Panc1 (cell line): ENCODE measurements at regions not wholly inside any gene's neighbourhood (a gene's known extent, or its start where the extent isn't known, plus 50 kb on each side); places are given as distances from the start of the nearest gene placed in this dataset.

Experiments
- ATAC-seq: fragments of 200-7000 bp; cut with Tn5 transposase; 2 replicates; pipeline ENCODE4 v1.9.1; 2020; ENCODE audit warnings: mild to moderate bottlenecking, moderate library complexity
- BruUV-seq: library from RNA; stranded (reverse); fragments of 400-500 nt; replicated peaks from 2 replicates; lab custom pipeline; 2021; lab: Mats Ljungman, UMichigan
- CTCF ChIA-PET: fragments of 300-600 bp; sonication (Branson Sonifier 250); formaldehyde crosslinking; loops from one replicate; lab custom pipeline; 2022; ENCODE audit warnings: antibody characterized with exemption; lab: Charles Lee
- POLR2A ChIA-PET: fragments of 300-600 bp; sonication (Branson Sonifier 250); formaldehyde crosslinking; loops from one replicate; lab custom pipeline; 2022; ENCODE audit warnings: antibody characterized with exemption; lab: Charles Lee
- DNase-seq: peaks from one replicate; pipeline ENCODE4 v3.0.0-alpha.2; 2010; ENCODE audit warnings: low read depth, low spot score
- H3K27ac ChIP-seq: 2 replicates; pipeline ENCODE4 v1.5.1; 2011; ENCODE audit warnings: mild to moderate bottlenecking, low read length, inconsistent platforms
- H3K27me3 ChIP-seq: fragments of 200-500 bp; sonication (Bioruptor generic); 2 replicates; pipeline ENCODE4 v1.6.0; 2014; ENCODE audit warnings: low read length, inconsistent platforms; ENCODE audit not compliant: control insufficient read depth, insufficient read depth
- H3K36me3 ChIP-seq: fragments of 200-500 bp; sonication (Bioruptor generic); 2 replicates; pipeline ENCODE4 v1.5.1; 2014; ENCODE audit warnings: inconsistent platforms, mild to moderate bottlenecking, low read length, moderate library complexity; ENCODE audit not compliant: control insufficient read depth, insufficient read depth
- H3K4me1 ChIP-seq: 2 replicates; pipeline ENCODE4 v1.5.1; 2011; ENCODE audit warnings: inconsistent platforms, mild to moderate bottlenecking, low read length, moderate library complexity; ENCODE audit not compliant: control insufficient read depth, insufficient read depth
- H3K4me3 ChIP-seq, 2 experiments: 2 replicates each; pipeline ENCODE4 v1.5.1; 2011 to 2012; ENCODE audit warnings: low read depth in 2 of 2, low read length in 2 of 2, mild to moderate bottlenecking in 2 of 2, inconsistent platforms in 1 of 2, moderate library complexity in 1 of 2
- H3K9me3 ChIP-seq: fragments of 200-500 bp; sonication (Bioruptor generic); 2 replicates; pipeline ENCODE4 v1.5.1; 2014; ENCODE audit warnings: low read depth, mild to moderate bottlenecking, inconsistent platforms, low read length, moderate library complexity; ENCODE audit not compliant: control insufficient read depth, insufficient read depth
- POLR2AphosphoS5 ChIP-seq: IDR thresholded peaks from 2 replicates; pipeline ENCODE4 v1.6.1; 2012; ENCODE audit warnings: mild to moderate bottlenecking, low read depth, low read length, moderate library complexity
- SIN3A ChIP-seq: IDR thresholded peaks from 2 replicates; pipeline ENCODE4 v1.6.1; 2012; ENCODE audit warnings: low read depth, mild to moderate bottlenecking, low read length, moderate library complexity, borderline replicate concordance; ENCODE audit not compliant: insufficient read depth
- TCF7L2 ChIP-seq: IDR thresholded peaks from 2 replicates; pipeline ENCODE4 v1.6.1; 2011; ENCODE audit warnings: mild to moderate bottlenecking, low read depth, low read length, inconsistent platforms
- in situ Hi-C: cut with HindIII; loops from 2 replicates; pipeline ENCODE4 v1.10.0; 2016; ENCODE audit warnings: low sequenced_read_pairs, low pct_unique_long_range_greater_than_20kb
- intact Hi-C: fragments of 100-400 bp; cut with micrococcal nuclease; formaldehyde crosslinking; loops from one replicate; pipeline ENCODE4 v1.10.0; 2022; ENCODE audit not compliant: unreplicated experiment
- TF ChIP-seq, protein P1 (sequence below), 2 experiments: IDR thresholded peaks; 2 replicates each; pipeline ENCODE4 v1.6.1; 2011 to 2012; ENCODE audit warnings: low read depth in 2 of 2, control low read depth in 1 of 2, low read length in 1 of 2, mild to moderate bottlenecking in 1 of 2, moderate library complexity in 1 of 2; ENCODE audit not compliant: insufficient read depth in 1 of 2
- TF ChIP-seq, protein P2 (sequence below): fragments of 450-650 bp; IDR thresholded peaks from 2 replicates; pipeline ENCODE4 v1.5.1; 2017; ENCODE audit warnings: mild to moderate bottlenecking

DNA sequence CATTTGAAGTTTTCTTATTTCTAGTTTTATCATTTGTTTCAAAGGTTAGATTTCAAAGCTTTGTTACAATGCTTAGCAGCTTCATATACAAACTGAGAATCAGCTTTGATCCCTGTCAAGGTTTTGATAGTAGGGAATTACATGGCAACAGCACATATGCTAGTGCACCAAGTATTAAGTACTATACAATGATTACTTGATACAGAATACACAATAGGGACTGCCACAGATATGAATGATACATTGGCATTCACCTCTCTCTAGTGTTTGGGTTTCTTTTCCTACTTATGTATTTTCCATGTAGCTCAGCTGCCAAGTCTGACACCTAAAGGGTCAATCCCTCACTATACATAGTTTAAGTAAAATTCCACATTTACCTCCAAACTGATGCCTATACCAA, 344.0 kb downstream of the FAT4 start:
- DNase-seq (no peak), ATAC-seq (no peak)
- H3K4me3 ChIP-seq: no peak overlapping the region
- H3K9me3 ChIP-seq: no peaks in the 10 kb centered on the region
- in situ Hi-C loops (no loop called here), intact Hi-C loops (no loop called here)
- ChIA-PET POLR2A (no interaction called here), CTCF (no interaction called here)
- H3K27me3 ChIP-seq: no peaks in the 10 kb centered on the region
- no peaks in the 10 kb centered on the region for H3K36me3 ChIP-seq
- no peak overlapping the region for H3K27ac ChIP-seq
- no TSS peak for BruUV-seq
- no peaks in the 10 kb centered on the region for H3K4me1 ChIP-seq
- TF ChIP-seq, protein P1, sequence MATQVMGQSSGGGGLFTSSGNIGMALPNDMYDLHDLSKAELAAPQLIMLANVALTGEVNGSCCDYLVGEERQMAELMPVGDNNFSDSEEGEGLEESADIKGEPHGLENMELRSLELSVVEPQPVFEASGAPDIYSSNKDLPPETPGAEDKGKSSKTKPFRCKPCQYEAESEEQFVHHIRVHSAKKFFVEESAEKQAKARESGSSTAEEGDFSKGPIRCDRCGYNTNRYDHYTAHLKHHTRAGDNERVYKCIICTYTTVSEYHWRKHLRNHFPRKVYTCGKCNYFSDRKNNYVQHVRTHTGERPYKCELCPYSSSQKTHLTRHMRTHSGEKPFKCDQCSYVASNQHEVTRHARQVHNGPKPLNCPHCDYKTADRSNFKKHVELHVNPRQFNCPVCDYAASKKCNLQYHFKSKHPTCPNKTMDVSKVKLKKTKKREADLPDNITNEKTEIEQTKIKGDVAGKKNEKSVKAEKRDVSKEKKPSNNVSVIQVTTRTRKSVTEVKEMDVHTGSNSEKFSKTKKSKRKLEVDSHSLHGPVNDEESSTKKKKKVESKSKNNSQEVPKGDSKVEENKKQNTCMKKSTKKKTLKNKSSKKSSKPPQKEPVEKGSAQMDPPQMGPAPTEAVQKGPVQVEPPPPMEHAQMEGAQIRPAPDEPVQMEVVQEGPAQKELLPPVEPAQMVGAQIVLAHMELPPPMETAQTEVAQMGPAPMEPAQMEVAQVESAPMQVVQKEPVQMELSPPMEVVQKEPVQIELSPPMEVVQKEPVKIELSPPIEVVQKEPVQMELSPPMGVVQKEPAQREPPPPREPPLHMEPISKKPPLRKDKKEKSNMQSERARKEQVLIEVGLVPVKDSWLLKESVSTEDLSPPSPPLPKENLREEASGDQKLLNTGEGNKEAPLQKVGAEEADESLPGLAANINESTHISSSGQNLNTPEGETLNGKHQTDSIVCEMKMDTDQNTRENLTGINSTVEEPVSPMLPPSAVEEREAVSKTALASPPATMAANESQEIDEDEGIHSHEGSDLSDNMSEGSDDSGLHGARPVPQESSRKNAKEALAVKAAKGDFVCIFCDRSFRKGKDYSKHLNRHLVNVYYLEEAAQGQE (IDR thresholded peaks at IDR 0.05; ENCODE audit: insufficient read depth in 1 of 2, low read depth in 2 of 2, low read length in 1 of 2): no peak
- no peak for TF ChIP-seq POLR2AphosphoS5
- TF ChIP-seq, protein P2, sequence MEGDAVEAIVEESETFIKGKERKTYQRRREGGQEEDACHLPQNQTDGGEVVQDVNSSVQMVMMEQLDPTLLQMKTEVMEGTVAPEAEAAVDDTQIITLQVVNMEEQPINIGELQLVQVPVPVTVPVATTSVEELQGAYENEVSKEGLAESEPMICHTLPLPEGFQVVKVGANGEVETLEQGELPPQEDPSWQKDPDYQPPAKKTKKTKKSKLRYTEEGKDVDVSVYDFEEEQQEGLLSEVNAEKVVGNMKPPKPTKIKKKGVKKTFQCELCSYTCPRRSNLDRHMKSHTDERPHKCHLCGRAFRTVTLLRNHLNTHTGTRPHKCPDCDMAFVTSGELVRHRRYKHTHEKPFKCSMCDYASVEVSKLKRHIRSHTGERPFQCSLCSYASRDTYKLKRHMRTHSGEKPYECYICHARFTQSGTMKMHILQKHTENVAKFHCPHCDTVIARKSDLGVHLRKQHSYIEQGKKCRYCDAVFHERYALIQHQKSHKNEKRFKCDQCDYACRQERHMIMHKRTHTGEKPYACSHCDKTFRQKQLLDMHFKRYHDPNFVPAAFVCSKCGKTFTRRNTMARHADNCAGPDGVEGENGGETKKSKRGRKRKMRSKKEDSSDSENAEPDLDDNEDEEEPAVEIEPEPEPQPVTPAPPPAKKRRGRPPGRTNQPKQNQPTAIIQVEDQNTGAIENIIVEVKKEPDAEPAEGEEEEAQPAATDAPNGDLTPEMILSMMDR: no peak
- TF ChIP-seq SIN3A: no peak
- TF ChIP-seq TCF7L2: no peak

DNA sequence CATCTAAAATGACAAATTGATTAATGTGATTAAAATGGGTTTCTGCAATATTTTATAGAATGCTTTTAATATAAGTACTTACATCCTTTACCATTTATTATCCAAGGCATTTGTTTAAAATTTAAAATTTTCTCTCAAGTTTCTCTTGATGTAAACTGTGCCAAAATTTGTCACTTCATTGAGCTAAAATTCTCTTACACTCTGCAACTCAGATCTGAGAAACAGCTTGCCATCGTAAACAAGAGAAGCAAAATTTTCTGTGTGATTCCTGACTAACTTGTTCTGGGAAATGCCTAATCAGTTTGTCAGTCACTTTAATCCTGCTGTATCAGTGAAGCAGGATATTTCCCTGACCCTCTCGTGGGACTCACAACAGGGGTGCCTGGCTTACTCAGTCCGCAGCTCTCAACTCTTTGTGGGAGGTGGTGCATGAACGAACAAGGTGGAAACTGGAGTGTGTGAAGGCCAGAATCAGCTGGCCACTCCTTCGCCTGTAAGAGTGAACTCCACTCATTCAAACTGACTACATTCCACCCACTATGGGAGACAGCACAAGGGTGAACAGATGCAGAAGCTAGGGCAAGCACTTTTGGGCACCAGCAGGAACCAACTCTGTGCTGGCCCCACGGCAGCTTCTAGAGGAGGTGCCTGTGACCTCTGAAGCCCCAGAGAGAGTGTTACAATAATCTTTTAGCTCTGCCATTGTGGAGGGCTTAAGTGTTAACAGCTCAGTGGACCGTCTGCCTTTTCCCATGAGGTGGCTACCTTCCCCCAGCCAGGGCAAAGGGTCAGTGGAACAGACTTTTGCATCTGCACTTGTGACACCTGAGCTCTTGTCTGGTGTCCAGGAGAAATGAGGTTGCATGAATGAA, 349.4 kb downstream of the FAT4 start:
- no TSS peak for BruUV-seq

More for the DNA sequence above, 349.4 kb downstream of the FAT4 start:
- intact Hi-C loops (no loop called here), in situ Hi-C loops (no loop called here)
- Histone ChIP-seq H3K27ac (no peak overlapping the region), H3K27me3 (no peaks in the 10 kb centered on the region), H3K4me1 (no peaks in the 10 kb centered on the region), H3K9me3 (no peaks in the 10 kb centered on the region), H3K4me3 (no peak overlapping the region), H3K36me3 (no peaks in the 10 kb centered on the region)
- ChIA-PET CTCF (no interaction called here), POLR2A (no interaction called here)
- DNase-seq (no peak), ATAC-seq (no peak)
- TF ChIP-seq, protein P2: no peak
- no peak for TF ChIP-seq POLR2AphosphoS5
- no peak for TF ChIP-seq TCF7L2
- TF ChIP-seq, protein P1 (IDR thresholded peaks at IDR 0.05; ENCODE audit: insufficient read depth in 1 of 2, low read depth in 2 of 2, low read length in 1 of 2): no peak
- no peak for TF ChIP-seq SIN3A
